ENCODE measurements at regions not wholly inside any gene's neighbourhood (a gene's known extent, or its start where the extent isn't known, plus 50 kb on each side); places are given as distances from the start of the nearest gene placed in this dataset.

- no peak for TF ChIP-seq POLR2A (IDR thresholded peaks at IDR 0.05)
- no peak for TF ChIP-seq POLR2AphosphoS5 (IDR thresholded peaks at IDR 0.05)
Measured at GRCh38 chr14:54177019-54177418, 219.8 kb upstream of the CDKN3 start.
